GM23338 (cell line): ENCODE measurements at regions not wholly inside any gene's neighbourhood (a gene's known extent, or its start where the extent isn't known, plus 50 kb on each side); places are given as distances from the start of the nearest gene placed in this dataset.

Experiments
- EZH2 ChIP-seq: fragments of 200-600 bp; sonication (generic); IDR thresholded peaks from one replicate; pipeline ENCODE4 v1.8.0; 2017; ENCODE audit warnings: antibody characterized with exemption, mild to moderate bottlenecking, low read depth; ENCODE audit not compliant: unreplicated experiment
- POLR2AphosphoS5 ChIP-seq: IDR thresholded peaks from 2 replicates; pipeline ENCODE4 v1.6.1; 2016; ENCODE audit warnings: antibody characterized with exemption, low read depth
- TF ChIP-seq, protein P1 (sequence below), 2 experiments: fragments of 200-600 bp in 1 of 2; sonication (generic) in 1 of 2; conservative IDR thresholded peaks; 2 replicates each; pipeline versions ENCODE4 v1.5.1 to v1.6.1; 2016 to 2017; ENCODE audit warnings: antibody characterized with exemption in 2 of 2, low read depth in 2 of 2, mild to moderate bottlenecking in 2 of 2, moderate library complexity in 1 of 2

DNA sequence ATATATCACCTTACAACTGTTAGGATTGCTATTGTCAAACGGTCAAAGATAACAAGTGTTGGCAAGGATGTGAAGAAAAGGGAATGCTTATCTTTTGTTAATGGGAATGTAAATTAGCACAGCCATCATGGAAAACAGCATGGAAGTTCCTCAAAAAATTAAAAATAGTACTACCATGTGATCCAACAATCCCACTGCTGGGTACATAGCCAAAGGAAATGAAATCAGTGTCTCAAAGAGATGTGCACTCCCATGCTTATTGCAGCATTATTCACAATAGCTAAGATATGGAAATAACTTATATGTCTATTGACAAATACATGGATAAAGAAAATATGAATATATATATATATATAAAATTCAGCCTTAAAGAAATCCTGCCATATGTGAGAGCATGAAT is 274.6 kb downstream of the EDEM1 start:
- TF ChIP-seq, protein P1, sequence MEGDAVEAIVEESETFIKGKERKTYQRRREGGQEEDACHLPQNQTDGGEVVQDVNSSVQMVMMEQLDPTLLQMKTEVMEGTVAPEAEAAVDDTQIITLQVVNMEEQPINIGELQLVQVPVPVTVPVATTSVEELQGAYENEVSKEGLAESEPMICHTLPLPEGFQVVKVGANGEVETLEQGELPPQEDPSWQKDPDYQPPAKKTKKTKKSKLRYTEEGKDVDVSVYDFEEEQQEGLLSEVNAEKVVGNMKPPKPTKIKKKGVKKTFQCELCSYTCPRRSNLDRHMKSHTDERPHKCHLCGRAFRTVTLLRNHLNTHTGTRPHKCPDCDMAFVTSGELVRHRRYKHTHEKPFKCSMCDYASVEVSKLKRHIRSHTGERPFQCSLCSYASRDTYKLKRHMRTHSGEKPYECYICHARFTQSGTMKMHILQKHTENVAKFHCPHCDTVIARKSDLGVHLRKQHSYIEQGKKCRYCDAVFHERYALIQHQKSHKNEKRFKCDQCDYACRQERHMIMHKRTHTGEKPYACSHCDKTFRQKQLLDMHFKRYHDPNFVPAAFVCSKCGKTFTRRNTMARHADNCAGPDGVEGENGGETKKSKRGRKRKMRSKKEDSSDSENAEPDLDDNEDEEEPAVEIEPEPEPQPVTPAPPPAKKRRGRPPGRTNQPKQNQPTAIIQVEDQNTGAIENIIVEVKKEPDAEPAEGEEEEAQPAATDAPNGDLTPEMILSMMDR (conservative IDR thresholded peaks at IDR 0.05; ENCODE audit: low read depth in 2 of 2) = no peak
- TF ChIP-seq EZH2 = no peak
- TF ChIP-seq POLR2AphosphoS5 = no peak
